Stomach (tissue), 8 donors: ENCODE measurements at regions not wholly inside any gene's neighbourhood (a gene's known extent, or its start where the extent isn't known, plus 50 kb on each side); places are given as distances from the start of the nearest gene placed in this dataset.

Experiments
- DNase-seq, 2 donors: peaks; one replicate each; pipeline versions ENCODE4 v3.0.0 to v3.0.0-alpha.2; 2013 to 2019
- H3K27ac ChIP-seq, 5 donors: fragments of 200-600 bp in 4 of 5; sonication (generic) in 4 of 5; one replicate each; pipeline ENCODE4 v1.5.1; 2013 to 2019; ENCODE audit warnings: mild to moderate bottlenecking in 1 of 5, moderate library complexity in 1 of 5
- H3K27me3 ChIP-seq, 3 donors: fragments of 200-600 bp; sonication (generic); one replicate each; pipeline ENCODE4 v1.5.1; 2017 to 2019; ENCODE audit warnings: mixed run types in 1 of 3
- H3K36me3 ChIP-seq, 4 donors: fragments of 200-600 bp; sonication (generic); 1 replicate in 3 of 4; 2 replicates in 1 of 4; pipeline ENCODE4 v1.5.1; 2016 to 2019
- H3K4me1 ChIP-seq, 4 donors: fragments of 200-600 bp; sonication (generic); one replicate each; pipeline ENCODE4 v1.5.1; 2016 to 2019
- H3K4me3 ChIP-seq, 4 donors: fragments of 200-600 bp; sonication (generic) in 3 of 4; one replicate each; pipeline ENCODE4 v1.5.1; 2016 to 2019; ENCODE audit warnings: mild to moderate bottlenecking in 1 of 4
- H3K9me3 ChIP-seq, 4 donors: fragments of 200-600 bp; sonication (generic); one replicate each; pipeline ENCODE4 v1.5.1; 2016 to 2019
- EP300 ChIP-seq: sonication (generic); formaldehyde crosslinking; IDR thresholded peaks from one replicate; pipeline ENCODE4 v1.6.1; 2017; ENCODE audit warnings: antibody characterized with exemption
- POLR2A ChIP-seq, 4 donors: fragments of 450-650 bp; IDR thresholded peaks; one replicate each; pipeline ENCODE4 v1.6.1; 2016; ENCODE audit warnings: antibody characterized with exemption in 4 of 4, control low read depth in 2 of 4, mild to moderate bottlenecking in 1 of 4, moderate library complexity in 1 of 4
- POLR2AphosphoS5 ChIP-seq, 3 donors: sonication (generic); formaldehyde crosslinking; IDR thresholded peaks; one replicate each; pipeline ENCODE4 v1.6.1; 2016; ENCODE audit warnings: antibody characterized with exemption in 3 of 3
- WGBS, 5 donors: extraction: QIAGEN DNeasy Blood & Tissue Kit in 3 of 5; methylation state at CpG; one replicate each; pipeline versions ENCODE4 v1.1.5 to v1.1.7; 2013 to 2018; 5-methylcytosine and 5-hydroxymethylcytosine counted together
- intact Hi-C: fragments of 100-400 bp; cut with DNase I; formaldehyde crosslinking; loops from one replicate; pipeline ENCODE4 v1.15.1; 2023; ENCODE audit warnings: low total_unique reads
- TF ChIP-seq, protein P1 (sequence below), 7 experiments: fragments of 450-650 bp in 4 of 7; fragments of 200-600 bp in 3 of 7; sonication (generic) in 3 of 7; IDR thresholded peaks; one replicate each; pipeline ENCODE4 v1.5.1; 2016 to 2019; ENCODE audit warnings: antibody characterized with exemption in 7 of 7, control low read depth in 2 of 7, mild to moderate bottlenecking in 1 of 7
- donor health status: healthy with polysubstance abuse.
- donor health status: Bipolar disorder and iron deficiency.
- donor health status: healthy.

DNA sequence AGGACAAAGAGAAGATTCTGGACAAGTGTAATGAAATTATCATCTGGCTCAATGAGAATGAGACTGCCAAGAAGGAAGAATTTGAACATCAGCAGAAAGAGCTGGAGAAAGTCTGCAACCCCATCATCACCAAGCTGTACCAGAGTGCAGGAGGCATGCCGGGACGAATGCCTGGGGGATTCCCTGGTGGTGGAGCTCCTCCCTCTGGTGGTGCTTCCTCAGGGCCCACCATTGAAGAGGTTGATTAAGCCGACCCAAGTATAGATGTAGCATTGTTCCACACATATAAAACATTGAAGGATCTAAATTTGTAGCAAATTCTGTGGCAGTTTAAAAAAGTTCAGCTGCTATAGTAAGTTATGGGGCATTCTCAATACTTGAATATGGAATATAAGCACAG lies 174.3 kb upstream of the CCND2 start:
- Histone ChIP-seq H3K4me1 (no peaks in the 10 kb centered on the region), H3K9me3 (no peaks in the 10 kb centered on the region), H3K27ac (no peak overlapping the region), H3K36me3 (no peaks in the 10 kb centered on the region), H3K4me3 (no peak overlapping the region), H3K27me3 (no peaks in the 10 kb centered on the region)
- TF ChIP-seq POLR2A (IDR thresholded peaks at IDR 0.05): no peak
- intact Hi-C loops: no loop called here
- WGBS, 5 donors: 23 to 41% (median 26%) methylated on average over 3 of the region's 3 CpGs
- DNase-seq: no peak

DNA sequence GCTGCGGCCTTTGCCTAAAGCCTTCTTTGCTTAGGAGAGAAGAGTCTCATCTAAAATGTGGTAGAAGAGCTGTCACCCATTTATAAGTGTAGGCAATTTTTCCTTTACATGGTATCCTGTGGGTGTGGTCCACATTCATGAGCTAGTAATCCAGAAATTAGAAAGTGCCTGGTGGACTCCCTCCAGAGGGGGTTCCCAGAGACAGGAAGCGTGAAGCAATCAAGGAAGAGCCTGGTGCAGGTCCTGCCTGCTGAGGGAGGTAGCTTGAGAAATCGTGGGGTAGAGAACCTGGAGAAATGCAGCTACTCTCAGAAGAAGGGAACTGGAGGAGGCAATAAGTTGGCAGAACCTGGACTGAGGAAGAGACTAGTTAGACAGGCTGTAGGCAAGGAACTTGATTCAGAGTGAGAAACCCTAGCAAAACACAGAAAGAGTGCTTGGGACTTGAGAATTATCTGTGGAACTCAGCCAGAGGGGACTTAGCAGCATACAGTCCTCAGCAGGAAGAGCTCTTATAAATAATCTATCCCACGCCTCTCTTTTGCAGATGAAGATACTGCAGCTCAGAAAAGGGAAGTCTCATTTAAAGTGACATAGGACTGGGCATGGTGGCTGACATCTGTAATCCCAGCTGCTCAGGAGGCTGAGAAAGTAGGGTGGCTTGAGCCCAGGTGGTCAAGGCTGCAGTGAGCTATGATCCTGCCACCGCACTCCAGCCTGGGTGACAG lies 182.4 kb upstream of the CCND2 start:
- H3K4me1 ChIP-seq: no peaks in the 10 kb centered on the region
- no peaks in the 10 kb centered on the region for H3K27me3 ChIP-seq
- no peak overlapping the region for H3K27ac ChIP-seq
- H3K9me3 ChIP-seq: no peaks in the 10 kb centered on the region
- no peaks in the 10 kb centered on the region for H3K36me3 ChIP-seq
- intact Hi-C loops: no loop called here
- peak in 1 of 2 donors; percentile 58 for DNase-seq
- TF ChIP-seq POLR2AphosphoS5 (IDR thresholded peaks at IDR 0.05) (no peak), POLR2A (IDR thresholded peaks at IDR 0.05) (no peak), EP300 (no peak)
- TF ChIP-seq, protein P1, sequence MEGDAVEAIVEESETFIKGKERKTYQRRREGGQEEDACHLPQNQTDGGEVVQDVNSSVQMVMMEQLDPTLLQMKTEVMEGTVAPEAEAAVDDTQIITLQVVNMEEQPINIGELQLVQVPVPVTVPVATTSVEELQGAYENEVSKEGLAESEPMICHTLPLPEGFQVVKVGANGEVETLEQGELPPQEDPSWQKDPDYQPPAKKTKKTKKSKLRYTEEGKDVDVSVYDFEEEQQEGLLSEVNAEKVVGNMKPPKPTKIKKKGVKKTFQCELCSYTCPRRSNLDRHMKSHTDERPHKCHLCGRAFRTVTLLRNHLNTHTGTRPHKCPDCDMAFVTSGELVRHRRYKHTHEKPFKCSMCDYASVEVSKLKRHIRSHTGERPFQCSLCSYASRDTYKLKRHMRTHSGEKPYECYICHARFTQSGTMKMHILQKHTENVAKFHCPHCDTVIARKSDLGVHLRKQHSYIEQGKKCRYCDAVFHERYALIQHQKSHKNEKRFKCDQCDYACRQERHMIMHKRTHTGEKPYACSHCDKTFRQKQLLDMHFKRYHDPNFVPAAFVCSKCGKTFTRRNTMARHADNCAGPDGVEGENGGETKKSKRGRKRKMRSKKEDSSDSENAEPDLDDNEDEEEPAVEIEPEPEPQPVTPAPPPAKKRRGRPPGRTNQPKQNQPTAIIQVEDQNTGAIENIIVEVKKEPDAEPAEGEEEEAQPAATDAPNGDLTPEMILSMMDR (IDR thresholded peaks at IDR 0.05): no peak
- H3K4me3 ChIP-seq: no peak overlapping the region
- WGBS, 5 donors: 57 to 72% (median 65%) methylated on average over 5 of the region's 5 CpGs

DNA sequence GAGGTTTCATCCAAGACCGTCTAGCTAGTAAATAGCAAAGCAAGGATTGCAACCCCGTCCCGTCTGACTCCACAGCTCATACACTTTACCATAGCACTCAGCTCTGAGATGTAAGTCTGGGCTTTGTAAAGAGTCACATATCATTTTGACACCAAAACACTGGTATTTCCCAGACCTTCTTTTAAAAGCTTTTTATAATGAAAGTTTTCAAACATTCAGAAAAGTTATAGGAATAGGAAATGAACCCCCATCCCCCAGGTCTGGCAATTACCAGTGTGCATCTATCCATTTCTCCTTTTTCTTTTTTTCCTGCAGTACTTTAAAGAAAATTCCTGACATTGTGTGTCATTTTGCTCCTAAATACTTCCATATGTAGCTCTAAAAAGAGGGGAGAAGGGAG lies 183.6 kb upstream of the CCND2 start:
- peak in 1 of 2 donors; percentile 64 for DNase-seq
- H3K4me3 ChIP-seq: no peak overlapping the region
- no peaks in the 10 kb centered on the region for H3K36me3 ChIP-seq
- intact Hi-C loops: no loop called here
- H3K4me1 ChIP-seq: no peaks in the 10 kb centered on the region
- no peaks in the 10 kb centered on the region for H3K9me3 ChIP-seq
- 72 to 94% (median 89%) methylated on average over 3 of the region's 3 CpGs for WGBS, 5 donors
- TF ChIP-seq EP300: no peak
- TF ChIP-seq POLR2A (IDR thresholded peaks at IDR 0.05): no peak
- TF ChIP-seq, protein P1 (IDR thresholded peaks at IDR 0.05): no peak
- no peak for TF ChIP-seq POLR2AphosphoS5 (IDR thresholded peaks at IDR 0.05)
- H3K27me3 ChIP-seq: no peaks in the 10 kb centered on the region
- no peak overlapping the region for H3K27ac ChIP-seq

DNA sequence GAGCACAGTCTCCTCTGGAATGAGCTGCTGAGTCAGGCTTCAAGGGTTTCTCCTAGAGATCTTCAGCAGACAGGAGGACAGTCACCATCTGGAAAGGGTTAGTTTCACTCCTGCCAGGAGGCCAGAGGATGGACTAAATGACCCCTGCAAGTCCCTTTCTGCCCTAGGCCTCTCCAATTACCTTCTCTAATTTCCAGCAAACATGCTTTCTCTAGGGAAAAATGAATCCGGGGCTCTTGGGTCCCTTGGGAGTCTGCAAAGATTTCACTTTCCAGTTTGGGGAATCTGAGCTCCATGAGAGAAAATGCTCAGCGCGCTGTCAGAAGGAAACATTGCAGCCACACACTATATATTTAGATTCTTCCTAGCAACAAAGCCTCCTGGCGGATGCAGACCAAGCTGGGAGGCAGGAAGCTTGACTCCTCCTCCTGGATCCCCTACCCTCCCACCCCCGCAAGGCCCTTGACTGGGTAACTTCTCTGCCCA lies 184.4 kb upstream of the CCND2 start:
- WGBS, 5 donors: 51 to 77% (median 75%) methylated on average over 4 to 5 of the region's 5 CpGs

More for the DNA sequence above, 184.4 kb upstream of the CCND2 start:
- DNase-seq: peak in 1 of 2 donors; percentile 82
- TF ChIP-seq, protein P1 (IDR thresholded peaks at IDR 0.05): no peak
- TF ChIP-seq POLR2A (IDR thresholded peaks at IDR 0.05) (no peak), EP300 (no peak)
- no peaks in the 10 kb centered on the region for H3K4me1 ChIP-seq
- no peaks in the 10 kb centered on the region for H3K36me3 ChIP-seq
- no peaks in the 10 kb centered on the region for H3K9me3 ChIP-seq
- no peaks in the 10 kb centered on the region for H3K27me3 ChIP-seq
- H3K27ac ChIP-seq: no peak overlapping the region
- intact Hi-C loops: no loop called here
- no peak overlapping the region for H3K4me3 ChIP-seq
